ENCODE measurements at regions not wholly inside any gene's neighbourhood (a gene's known extent, or its start where the extent isn't known, plus 50 kb on each side); places are given as distances from the start of the nearest gene placed in this dataset.

- TF ChIP-seq CTCF (IDR thresholded peaks at IDR 0.05; ENCODE audit: low read depth, low read length, missing input control) (no peak), ATF3 (IDR thresholded peaks at IDR 0.05) (no peak), YY1 (IDR thresholded peaks at IDR 0.05) (no peak), GABPA (IDR thresholded peaks at IDR 0.05 in 1 of 2, conservative IDR thresholded peaks at IDR 0.05 in 1 of 2) (no peak), MAX (IDR thresholded peaks at IDR 0.05) (no peak), FOXA1 (IDR thresholded peaks at IDR 0.05) (no peak), RAD21 (IDR thresholded peaks at IDR 0.05) (no peak), HNF4A (conservative IDR thresholded peaks at IDR 0.05) (no peak)
- TF ChIP-seq, protein P1, sequence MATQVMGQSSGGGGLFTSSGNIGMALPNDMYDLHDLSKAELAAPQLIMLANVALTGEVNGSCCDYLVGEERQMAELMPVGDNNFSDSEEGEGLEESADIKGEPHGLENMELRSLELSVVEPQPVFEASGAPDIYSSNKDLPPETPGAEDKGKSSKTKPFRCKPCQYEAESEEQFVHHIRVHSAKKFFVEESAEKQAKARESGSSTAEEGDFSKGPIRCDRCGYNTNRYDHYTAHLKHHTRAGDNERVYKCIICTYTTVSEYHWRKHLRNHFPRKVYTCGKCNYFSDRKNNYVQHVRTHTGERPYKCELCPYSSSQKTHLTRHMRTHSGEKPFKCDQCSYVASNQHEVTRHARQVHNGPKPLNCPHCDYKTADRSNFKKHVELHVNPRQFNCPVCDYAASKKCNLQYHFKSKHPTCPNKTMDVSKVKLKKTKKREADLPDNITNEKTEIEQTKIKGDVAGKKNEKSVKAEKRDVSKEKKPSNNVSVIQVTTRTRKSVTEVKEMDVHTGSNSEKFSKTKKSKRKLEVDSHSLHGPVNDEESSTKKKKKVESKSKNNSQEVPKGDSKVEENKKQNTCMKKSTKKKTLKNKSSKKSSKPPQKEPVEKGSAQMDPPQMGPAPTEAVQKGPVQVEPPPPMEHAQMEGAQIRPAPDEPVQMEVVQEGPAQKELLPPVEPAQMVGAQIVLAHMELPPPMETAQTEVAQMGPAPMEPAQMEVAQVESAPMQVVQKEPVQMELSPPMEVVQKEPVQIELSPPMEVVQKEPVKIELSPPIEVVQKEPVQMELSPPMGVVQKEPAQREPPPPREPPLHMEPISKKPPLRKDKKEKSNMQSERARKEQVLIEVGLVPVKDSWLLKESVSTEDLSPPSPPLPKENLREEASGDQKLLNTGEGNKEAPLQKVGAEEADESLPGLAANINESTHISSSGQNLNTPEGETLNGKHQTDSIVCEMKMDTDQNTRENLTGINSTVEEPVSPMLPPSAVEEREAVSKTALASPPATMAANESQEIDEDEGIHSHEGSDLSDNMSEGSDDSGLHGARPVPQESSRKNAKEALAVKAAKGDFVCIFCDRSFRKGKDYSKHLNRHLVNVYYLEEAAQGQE (IDR thresholded peaks at IDR 0.05) = no peak
Measured at GRCh38 chr6:6714953-6715352, 126.4 kb downstream of the LY86 start.

All from liver (tissue), 3 donors.